Activated CD4-positive, alpha-beta T cell treated with anti-CD3 and anti-CD28 coated beads for 24 hours (primary cell): ENCODE measurements at regions not wholly inside any gene's neighbourhood (a gene's known extent, or its start where the extent isn't known, plus 50 kb on each side); places are given as distances from the start of the nearest gene placed in this dataset.

Experiments
- DNase-seq, 2 donors: peaks; one replicate each; pipeline ENCODE4 v3.0.0-alpha.2; 2020; ENCODE audit warnings: low read depth in 2 of 2

GRCh38 chr9:90948156-90948555 is 146.5 kb downstream of the SYK start:
- no peak for DNase-seq

- DNase-seq = no peak
These were observed 149.0 kb downstream of the SYK start for GRCh38 chr9:90950600-90950999.

GRCh38 chr9:90953200-90953599 is 151.6 kb downstream of the SYK start:
- no peak for DNase-seq

DNA sequence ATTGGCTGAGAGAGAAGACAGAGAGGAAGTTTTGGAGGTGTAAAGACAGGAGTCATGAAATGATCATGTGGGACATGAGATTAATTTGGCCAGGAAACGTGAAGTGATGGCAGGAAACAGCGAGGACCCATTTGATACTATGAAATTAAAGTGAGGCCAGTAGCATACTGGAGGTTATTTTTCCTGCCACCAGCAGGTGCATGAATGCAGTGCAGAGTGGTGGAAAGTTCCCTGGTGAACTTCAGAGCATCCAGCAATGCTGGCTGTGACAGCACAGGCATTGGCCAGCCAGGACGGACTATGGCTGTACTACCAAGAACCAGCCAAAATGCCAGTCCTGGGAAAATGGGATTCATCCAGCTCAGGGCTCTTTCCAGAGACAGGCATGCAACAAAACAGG is 152.2 kb downstream of the SYK start:
- no peak for DNase-seq

DNA sequence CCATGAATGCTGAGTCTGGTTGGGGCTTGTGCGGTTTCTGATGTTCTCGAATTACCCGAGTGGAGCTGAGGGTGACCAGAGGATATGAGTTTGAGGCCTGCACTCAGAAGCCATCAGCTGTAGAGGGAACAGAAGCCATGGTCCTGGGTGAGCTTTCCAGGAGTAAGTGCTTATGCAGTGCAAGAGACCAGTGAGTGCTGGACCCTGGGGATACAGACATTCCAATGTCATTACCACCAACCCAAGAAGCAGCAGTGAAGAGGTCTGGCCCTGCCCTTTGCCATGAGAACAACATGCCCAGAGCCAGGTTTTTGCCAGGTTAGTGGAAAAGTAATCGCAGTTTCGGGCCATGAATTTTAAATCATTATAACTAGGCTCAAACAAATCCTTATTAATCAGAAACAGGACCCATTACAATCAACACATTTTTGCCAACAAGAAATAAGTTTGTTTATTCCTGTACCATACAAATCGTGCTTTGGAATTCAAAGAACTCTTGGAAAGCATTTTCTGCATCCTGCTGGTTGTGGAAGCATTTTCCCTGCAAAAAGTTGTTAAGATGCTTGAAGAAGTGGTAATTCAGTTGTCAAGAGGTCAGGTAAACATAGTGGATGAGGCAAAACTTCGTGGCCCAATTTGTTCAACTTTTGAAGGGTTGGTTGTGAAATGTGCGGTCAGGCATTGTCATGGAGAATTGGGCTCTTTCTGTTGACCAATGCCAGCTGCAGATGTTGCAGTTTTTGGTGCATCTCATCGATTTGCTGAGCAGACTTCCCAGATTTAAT is 154.6 kb downstream of the SYK start:
- no peak for DNase-seq

DNA sequence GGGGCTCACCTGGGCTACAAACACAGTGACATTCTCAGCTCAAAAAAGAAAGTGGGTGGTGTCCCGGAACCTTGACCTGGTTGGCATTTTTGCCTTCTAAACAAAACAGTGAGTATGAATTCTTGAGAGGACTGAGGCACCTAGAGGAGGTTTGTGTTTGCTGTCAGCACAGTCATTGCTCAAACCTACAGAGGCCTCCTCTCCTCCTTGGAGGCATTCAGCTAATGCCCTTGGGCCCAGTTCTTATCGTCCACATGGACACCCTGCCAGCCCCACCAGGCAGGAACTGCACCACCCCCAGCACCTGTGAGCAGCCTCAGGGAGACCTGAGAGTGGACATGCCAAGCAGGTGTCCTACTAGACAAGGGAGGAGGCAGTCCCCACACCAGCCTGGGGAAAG is 156.7 kb downstream of the SYK start:
- no peak for DNase-seq

- DNase-seq = no peak
These were observed 159.3 kb downstream of the SYK start for GRCh38 chr9:90960941-90961340.

DNA sequence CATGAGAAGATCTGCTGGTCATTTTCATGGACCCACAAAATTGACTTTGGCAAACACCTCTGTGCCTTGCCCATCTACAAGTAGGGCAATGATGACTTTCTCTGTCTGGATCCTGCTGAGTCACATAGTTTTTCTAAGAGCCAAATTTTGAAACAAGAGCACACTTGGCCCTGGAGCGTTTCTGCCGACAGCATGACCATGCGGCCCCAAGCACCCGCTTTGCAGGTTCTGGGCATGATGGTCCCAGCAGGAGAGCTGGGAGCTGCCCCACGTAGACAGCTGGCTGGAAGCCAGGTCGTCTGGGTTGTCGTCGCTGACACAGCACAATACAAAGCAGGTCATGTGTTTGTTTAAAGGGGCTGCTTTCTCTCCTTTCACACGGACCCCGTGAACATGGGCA is 159.8 kb downstream of the SYK start:
- DNase-seq = no peak

GRCh38 chr9:90964101-90965020 is 162.7 kb downstream of the SYK start:
- no peak for DNase-seq

DNA sequence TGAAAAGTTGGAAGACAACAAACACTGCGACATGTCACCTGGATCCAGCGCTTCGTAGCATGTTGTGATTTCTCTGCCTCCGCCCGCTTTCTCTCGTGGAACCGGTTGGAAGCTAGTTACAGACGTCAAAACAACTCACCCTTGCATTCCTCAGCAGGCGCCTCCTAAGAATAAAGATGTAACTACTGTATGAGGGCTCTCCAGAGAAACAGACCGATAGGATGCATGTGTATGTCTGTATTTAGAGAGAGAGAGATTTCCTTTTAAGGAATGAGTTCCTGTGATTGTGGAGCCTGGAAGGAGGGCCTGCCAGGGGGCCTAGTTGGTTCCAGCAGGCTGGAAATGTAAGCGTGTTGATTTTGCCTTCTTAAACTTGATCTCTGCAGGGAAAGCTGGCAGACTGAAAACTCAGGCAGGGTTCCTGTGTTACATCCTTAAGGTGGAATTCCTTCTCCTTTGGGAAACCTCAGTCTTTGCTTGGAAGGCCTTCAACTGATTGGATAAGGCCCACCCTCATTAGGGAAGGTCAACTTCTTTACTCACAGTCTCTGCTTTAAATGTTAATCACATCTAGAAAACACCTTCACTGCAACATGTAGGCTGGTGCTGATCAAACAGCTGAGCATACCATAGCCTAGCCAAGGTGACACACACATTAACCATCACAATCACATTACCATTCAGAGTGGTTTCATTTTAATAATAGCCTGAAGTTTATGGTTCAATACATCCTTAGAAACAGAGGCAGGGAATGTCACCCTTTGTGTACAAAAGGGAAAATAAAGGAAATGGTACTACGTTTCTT is 163.8 kb downstream of the SYK start:
- no peak for DNase-seq

GRCh38 chr9:90966031-90966290 is 164.3 kb downstream of the SYK start:
- no peak for DNase-seq

DNA sequence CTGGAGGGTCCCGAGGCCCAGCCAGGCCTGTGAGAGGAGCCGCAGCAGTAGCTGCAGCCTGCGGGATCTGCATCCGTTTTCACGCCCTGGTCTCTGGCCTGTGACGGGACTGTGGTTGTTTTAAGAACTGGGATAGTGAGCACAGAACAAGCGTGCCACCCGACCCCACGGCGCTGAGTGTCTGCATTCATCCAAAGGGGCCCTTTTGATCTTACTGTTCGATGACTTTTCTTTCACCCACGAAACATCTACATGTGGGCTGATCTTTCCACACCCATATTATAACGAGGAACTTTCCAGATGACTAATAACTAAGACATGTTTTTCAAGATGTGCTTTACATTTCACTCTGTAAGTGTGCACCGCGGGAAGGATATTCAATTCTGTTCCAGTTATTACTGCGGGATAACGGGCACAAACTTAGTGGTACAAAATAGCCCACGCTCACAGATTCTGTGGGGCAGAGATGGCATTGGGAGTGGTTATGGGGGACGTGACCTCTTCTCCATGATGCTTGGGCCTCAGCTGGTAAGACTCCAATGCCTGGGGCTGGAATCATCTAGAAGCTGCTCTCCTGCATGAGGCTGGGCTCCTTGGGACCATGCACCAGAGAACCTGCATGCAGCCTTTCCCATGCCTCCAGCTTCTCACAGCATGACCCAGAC is 165.0 kb downstream of the SYK start:
- DNase-seq = peak; percentile 15 to 30

GRCh38 chr9:90967145-90967538 is 165.5 kb downstream of the SYK start:
- no peak for DNase-seq

DNA sequence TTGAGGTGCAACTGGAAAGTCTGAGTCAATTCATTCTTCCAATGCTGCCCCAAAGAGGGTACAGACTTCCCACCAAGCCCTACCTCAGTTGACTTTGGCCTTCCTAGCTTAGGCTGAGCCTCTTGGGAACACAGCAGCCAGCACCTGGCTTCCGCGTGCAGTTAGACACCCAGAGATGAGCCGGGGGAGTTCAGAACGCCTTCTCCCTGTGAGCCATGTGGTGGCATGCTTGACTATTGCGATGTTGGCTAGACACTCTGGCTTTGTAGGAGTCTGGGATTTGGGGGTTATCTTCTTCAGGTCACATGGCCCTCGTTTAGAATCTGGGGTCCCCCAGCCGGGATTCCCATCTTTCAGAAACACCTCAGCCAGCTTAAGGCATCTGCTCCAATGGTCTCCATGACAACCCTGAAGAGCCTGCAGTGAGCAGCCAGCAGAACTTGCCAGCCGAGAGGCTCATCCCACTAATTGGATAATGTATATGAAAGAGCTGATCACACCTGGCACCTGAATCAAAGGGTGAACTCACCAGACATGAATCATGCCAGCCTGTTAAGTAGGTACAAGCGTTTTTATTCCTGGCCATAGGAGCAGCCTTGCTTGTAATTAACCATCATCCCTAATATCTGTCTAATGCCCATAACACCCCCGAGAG is 167.5 kb downstream of the SYK start:
- DNase-seq = no peak

- DNase-seq = no peak
These were observed 169.0 kb downstream of the SYK start for GRCh38 chr9:90970608-90971007.

DNA sequence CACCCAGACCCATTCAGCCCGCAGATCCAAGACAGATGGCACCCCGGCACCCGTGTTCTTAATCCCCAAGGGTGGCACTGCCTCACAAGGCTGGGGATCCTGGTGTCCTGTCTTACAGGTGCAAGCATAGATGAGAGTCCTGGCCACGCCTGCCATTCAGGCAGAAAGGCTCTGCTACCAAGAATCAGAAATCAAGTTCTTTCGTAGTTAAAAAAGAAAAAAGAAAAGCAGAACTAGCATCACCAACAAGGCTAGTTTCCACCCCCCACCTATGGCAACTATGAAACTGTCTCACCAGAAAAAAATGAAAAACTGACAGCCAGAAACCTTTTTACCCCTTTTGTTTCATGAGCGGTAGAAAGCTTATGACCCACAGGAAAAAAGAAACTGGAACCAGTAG is 170.4 kb downstream of the SYK start:
- DNase-seq = no peak

DNA sequence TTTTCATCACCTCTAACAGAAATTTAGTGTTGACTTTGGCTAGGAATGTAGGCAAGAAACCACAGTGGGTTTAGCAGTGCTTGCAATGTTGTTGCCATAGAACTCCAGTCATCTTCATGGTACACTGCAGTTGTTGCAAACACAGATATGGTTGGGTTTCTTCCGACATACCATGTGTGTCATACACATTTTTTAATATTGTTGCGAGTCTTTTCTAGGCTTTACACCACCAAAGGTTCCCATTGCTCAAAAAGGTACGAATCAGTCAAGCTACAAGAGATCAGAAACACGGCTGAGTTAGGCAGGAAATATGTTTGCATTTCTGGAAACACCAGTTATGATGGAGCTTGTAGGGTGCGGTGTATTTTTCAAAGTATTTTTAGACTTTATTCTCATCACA is 172.4 kb downstream of the SYK start:
- no peak for DNase-seq

- DNase-seq = no peak
These were observed 173.1 kb downstream of the SYK start for GRCh38 chr9:90974643-90975245.

DNA sequence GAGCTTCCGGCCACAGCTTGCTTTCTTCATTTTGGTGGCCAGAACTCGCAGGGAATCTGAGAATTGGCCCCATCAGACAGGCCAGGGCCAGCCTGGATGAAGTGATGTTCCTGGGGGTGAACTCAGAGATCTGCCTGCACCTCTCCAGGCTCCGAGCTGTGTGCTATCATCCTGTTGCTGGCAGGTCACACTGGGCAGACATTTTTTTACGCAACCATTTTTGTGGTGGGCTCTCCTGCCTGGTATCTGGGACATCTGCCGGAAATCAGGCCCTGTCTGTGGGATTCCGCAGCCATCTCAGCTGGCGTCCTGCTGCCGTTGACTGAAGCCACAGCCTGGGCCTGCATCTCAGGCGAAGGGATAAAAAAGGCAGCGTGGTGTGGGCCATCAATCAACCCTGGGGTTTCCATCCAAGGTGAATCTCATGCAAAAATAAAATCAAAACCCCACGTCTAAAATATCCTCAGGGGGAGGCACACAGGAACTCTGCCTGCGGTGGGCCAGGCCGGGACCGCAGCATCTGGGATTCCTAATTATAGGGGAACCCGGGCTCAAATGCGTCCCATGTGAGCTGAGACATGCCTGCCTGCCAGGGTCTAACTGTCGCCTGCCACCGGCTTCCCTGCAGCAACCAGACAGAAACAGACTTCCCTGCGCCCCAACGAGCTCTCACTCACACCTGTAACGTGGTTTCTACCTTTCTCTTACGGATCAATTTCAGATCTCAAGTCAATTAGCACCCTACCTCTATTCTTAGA is 174.3 kb downstream of the SYK start:
- DNase-seq = no peak

DNA sequence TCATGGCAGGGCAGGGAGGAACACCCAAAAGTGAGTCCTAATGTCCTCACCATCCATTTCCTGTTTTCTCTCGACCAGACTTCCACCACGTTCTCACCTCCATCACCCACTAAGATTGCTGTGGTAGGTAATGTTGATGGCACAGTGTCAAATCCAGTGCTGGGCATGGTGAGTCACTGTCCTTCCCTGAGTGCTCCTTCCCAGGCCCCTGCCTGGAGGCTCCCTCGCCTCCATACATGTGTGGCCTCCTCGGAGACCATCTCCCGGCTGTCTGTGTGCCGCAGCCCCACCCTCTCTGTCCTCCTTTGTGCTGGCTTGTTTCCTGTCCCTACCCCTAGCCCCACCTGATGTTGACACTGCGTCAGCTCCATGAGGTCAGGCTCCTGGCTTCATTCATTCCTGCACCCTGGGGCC is 177.5 kb downstream of the SYK start:
- DNase-seq = no peak
